Activated CD4-positive, alpha-beta T cell treated with anti-CD3 and anti-CD28 coated beads, Interleukin-2, Interleukin-6, amounts not matched to agents 100 ng/mL and 50 ng/mL, durations not matched to agents 16 hours and 8 hours (primary cell): ENCODE measurements at regions not wholly inside any gene's neighbourhood (a gene's known extent, or its start where the extent isn't known, plus 50 kb on each side); places are given as distances from the start of the nearest gene placed in this dataset.
"Not testable (repeated sequence)": the region's sequence is repeated elsewhere in the genome, so short reads cannot be mapped to it uniquely, and the experiment has no call there.

Experiments
- DNase-seq: peaks from one replicate; pipeline ENCODE4 v3.0.0-alpha.2; 2020

- no peak for DNase-seq
Measured at GRCh38 chr4:118410138-118410537, 57.3 kb upstream of the PRSS12 start.

- DNase-seq: no peak
Measured at GRCh38 chr4:118417325-118417724, 64.5 kb upstream of the PRSS12 start.

- not testable (repeated sequence) for DNase-seq
Measured at GRCh38 chr4:118417800-118418199, 65.0 kb upstream of the PRSS12 start.

GRCh38 chr4:118418396-118418795 is 65.6 kb upstream of the PRSS12 start:
- not testable (repeated sequence) for DNase-seq

- not testable (repeated sequence) for DNase-seq
Measured at GRCh38 chr4:118419626-118420025, 66.8 kb upstream of the PRSS12 start.

- DNase-seq: peak; percentile 77
Measured at GRCh38 chr4:118424062-118424461, 71.3 kb upstream of the PRSS12 start.

- DNase-seq: not testable (repeated sequence)
Measured at GRCh38 chr4:118428881-118429280, 76.1 kb upstream of the PRSS12 start.

- not testable (repeated sequence) for DNase-seq
Measured at GRCh38 chr4:118432359-118432758, 79.6 kb upstream of the PRSS12 start.

GRCh38 chr4:118433612-118434375 is 81.0 kb upstream of the PRSS12 start:
- not testable (repeated sequence) for DNase-seq

GRCh38 chr4:118435415-118435814 is 82.6 kb upstream of the PRSS12 start:
- DNase-seq: not testable (repeated sequence)

GRCh38 chr4:118442115-118442837 is 89.5 kb upstream of the PRSS12 start:
- not testable (repeated sequence) for DNase-seq

- DNase-seq: not testable (repeated sequence)
Measured at GRCh38 chr4:118447397-118447796, 94.6 kb upstream of the PRSS12 start.

- not testable (repeated sequence) for DNase-seq
Measured at GRCh38 chr4:118454857-118455256, 102.1 kb upstream of the PRSS12 start.

- DNase-seq: not testable (repeated sequence)
Measured at GRCh38 chr4:118461435-118461834, 108.6 kb upstream of the PRSS12 start.

GRCh38 chr4:118465831-118466230 is 113.0 kb upstream of the PRSS12 start:
- DNase-seq: not testable (repeated sequence)

- not testable (repeated sequence) for DNase-seq
Measured at GRCh38 chr4:118474001-118474626, 121.3 kb upstream of the PRSS12 start.

- not testable (repeated sequence) for DNase-seq
Measured at GRCh38 chr4:118474771-118475170, 122.0 kb upstream of the PRSS12 start.

GRCh38 chr4:118475901-118476300 is 123.1 kb upstream of the PRSS12 start:
- DNase-seq: not testable (repeated sequence)

- not testable (repeated sequence) for DNase-seq
Measured at GRCh38 chr4:118477826-118478225, 125.0 kb upstream of the PRSS12 start.

- not testable (repeated sequence) for DNase-seq
Measured at GRCh38 chr4:118485801-118486314, 133.1 kb upstream of the PRSS12 start.

GRCh38 chr4:118492963-118493362 is 140.2 kb upstream of the PRSS12 start:
- DNase-seq: not testable (repeated sequence)

- not testable (repeated sequence) for DNase-seq
Measured at GRCh38 chr4:118494437-118494836, 141.6 kb upstream of the PRSS12 start.

GRCh38 chr4:118502967-118503366 is 150.2 kb upstream of the PRSS12 start:
- DNase-seq: not testable (repeated sequence)
